ENCODE measurements at regions not wholly inside any gene's neighbourhood (a gene's known extent, or its start where the extent isn't known, plus 50 kb on each side); places are given as distances from the start of the nearest gene placed in this dataset.

DNA sequence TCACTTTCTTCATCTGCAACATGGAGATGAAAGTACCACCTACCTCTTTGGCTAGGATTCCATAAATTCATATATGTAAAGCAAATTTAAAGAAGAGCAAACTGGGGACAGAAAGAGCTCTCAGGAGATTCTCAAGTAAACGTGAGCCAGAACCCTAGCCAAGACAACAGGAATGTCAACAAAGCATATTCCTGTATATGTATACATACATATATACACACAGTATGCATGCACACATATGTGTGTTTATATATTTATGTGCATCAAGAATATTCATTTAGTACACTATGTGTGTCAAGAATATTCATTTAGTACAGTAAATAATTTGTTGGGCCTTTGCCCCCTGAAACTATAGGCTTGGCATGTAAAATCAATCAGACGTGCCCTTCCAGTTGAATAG is 574.4 kb upstream of the KLHL29 start:
- FAIRE-seq = no peak

- FAIRE-seq = no peak
These were observed 572.8 kb upstream of the KLHL29 start for GRCh38 chr2:22812065-22812680.

DNA sequence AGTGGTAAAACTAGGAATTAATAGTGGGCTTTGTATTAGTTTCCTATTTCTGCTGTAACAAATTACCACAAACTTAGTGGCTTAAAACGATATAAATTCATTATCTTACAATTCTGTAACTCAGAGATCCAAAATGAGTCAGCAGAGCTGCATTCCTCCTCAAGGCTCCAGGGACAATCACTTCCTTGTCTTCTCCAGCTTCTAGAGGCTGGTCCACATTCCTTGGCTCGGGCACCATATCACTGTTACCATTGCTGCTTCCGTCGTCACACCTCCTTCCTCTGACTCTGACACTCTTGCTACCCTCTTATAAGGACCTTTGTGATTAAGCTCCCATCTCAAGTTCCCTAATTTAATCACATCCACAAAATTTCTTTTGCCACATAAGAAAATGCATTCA is 567.8 kb upstream of the KLHL29 start:
- FAIRE-seq = no peak

GRCh38 chr2:22821458-22821857 is 563.5 kb upstream of the KLHL29 start:
- FAIRE-seq = no peak

GRCh38 chr2:22822835-22823234 is 562.1 kb upstream of the KLHL29 start:
- no peak for FAIRE-seq

DNA sequence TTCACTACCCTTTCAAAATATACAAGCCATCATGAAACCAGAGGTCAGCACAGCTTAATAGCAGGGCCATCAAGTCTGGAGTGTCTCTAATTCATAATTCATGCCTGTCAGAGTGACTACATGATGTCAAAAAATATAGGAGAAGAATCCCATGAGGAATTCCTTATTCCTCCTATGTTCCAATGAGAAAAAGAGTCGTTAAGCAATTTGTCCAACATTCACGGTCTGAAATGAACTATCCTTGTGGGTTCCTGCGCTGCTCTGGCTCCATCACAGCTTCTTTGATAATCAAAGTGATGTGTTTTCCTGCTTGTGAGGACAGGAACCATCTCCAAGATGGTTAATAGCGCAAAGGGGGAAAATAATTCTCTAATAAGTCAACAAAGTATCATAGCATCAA is 560.4 kb upstream of the KLHL29 start:
- no peak for FAIRE-seq

- FAIRE-seq = no peak
These were observed 558.3 kb upstream of the KLHL29 start for GRCh38 chr2:22826703-22827102.

- FAIRE-seq = no peak
These were observed 555.2 kb upstream of the KLHL29 start for GRCh38 chr2:22829791-22830190.

DNA sequence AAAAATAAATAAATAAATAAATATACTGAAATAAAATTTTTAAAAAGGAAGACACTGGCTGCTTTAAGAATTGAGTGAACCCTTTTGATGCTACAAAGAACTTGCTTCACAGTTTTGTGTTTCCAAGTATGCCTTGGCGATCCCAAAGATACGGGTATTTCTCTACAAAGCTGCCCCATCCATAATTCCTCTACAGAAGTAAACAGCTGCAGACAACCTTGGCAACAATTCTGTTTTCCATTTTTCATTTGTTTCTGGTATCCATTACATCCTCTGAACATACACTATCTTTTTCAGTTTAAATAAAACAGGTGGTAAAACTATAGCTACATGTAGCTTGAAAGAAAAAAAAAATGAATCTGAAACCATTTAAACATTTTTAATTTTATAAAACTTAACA is 552.8 kb upstream of the KLHL29 start:
- FAIRE-seq = no peak

- FAIRE-seq = no peak
These were observed 546.5 kb upstream of the KLHL29 start for GRCh38 chr2:22838461-22838860.

GRCh38 chr2:22842205-22842869 is 542.6 kb upstream of the KLHL29 start:
- FAIRE-seq = no peak

GRCh38 chr2:22843919-22844537 is 541.0 kb upstream of the KLHL29 start:
- no peak for FAIRE-seq

GRCh38 chr2:22850310-22850709 is 534.7 kb upstream of the KLHL29 start:
- FAIRE-seq = no peak

DNA sequence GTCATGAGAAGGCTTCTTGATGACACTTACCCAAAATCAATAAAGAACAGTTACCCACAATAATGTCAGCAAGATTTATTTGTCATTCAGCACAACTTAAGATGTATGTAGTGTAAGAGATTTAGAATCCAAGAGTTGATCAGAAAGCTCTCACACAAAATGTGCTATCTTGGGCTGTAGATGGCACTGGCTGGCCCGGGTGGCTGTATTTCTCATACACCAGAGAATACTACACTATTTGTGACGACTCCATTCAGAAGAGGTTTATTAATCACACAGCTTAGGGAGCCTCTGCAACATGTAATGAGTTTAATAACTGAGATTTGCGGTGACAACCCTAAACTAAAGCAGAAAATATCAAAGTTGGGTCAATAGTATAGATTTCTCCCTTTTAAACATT is 530.4 kb upstream of the KLHL29 start:
- FAIRE-seq = no peak

DNA sequence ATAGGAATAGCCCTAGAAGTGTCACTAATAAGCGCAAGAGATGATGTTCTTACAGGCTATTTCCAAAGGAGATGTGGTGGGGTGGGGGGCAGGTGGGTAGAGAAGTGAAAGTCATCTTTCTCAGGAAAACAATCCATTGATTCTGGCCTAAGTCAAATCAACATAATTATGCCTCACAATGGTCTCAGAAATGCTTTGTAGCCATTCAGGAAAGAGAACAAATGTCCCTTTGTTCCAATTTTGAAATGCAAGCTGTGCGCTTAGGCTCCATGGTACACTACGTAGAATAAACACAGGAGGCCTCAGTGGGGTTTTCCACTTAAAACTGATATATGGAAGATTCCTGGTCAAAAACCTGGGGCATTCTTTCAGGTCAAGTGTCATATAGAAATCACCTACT is 529.9 kb upstream of the KLHL29 start:
- FAIRE-seq = no peak

- no peak for FAIRE-seq
These were observed 529.2 kb upstream of the KLHL29 start for GRCh38 chr2:22855761-22856184.

- FAIRE-seq = no peak
These were observed 517.0 kb upstream of the KLHL29 start for GRCh38 chr2:22867973-22868372.

DNA sequence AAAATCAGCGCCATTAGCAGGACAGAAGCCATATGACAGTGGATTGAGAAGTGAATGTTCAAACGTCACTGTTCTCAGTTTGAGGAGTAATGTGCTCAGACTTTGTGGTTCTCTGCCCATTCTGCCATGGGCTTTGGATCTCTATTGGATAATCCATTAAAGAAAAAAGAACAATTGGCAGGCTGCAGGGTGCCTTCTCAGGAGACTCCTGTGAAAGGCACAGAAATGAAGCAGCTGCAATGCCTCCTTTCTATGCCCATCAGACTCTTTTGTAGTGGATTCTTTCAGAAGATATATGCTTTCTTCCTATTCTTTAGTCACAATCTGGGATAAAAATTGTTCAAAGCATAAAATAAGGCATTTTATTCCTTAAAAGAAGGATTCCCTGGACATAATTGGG is 506.9 kb upstream of the KLHL29 start:
- no peak for FAIRE-seq

DNA sequence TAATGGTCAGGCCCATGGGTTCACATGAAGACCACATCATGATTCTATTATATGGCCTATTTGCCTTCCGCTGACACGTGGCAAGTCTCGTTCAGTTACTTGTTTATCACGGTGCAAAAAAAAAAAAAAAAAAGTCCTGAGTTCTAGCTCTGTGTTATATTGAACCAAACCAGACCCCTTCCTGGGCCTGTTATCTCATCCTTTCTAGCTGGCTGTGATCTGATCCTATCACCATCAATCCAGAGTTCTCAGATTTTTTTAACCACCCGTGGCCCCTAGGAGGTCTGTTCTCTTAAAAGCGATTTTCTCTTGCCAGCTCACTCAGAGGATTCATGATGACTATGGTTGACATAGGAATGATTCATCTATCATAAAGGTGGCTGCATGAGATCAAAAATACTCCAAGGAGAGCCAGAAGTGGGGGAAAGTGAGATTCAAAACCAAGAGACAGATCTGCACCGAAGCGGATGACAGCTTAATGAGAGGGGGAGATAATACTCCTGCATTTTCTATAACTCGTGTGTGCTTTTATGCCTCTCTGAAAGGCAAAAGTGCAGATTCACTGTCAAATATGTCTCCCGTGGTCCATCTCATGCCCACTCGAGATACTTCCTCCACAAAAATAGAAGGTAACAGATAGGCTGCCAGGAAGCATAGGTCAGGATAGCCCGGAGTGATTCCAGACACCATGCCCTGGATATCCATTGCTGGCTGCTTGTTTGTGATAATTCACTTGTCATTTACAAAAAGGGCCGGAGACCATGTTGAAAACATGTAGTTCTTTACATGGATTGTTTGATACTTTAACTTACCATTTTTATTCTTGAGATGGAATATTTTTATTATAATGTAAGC is 505.7 kb upstream of the KLHL29 start:
- no peak for FAIRE-seq

- FAIRE-seq = no peak
These were observed 504.8 kb upstream of the KLHL29 start for GRCh38 chr2:22880161-22880560.

GRCh38 chr2:22882011-22882410 is 503.0 kb upstream of the KLHL29 start:
- no peak for FAIRE-seq

DNA sequence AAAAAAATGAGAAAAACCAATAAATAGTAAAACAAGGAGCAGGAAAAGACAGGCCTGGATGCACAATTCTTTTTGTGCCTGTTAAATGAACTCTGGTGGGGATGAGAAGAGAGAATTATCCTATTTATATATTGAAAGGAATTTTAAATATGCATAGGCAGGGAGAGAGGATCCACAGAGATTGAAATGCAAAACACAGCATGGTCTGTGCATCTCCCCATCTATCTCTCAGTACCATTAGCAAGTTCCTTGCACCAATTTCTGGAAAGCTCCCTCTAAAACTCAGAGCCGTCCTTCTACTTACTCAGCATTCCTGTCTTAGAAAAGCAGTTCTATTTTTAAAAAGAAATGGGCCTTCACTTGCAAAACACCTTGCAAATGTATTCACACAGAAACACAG is 502.3 kb upstream of the KLHL29 start:
- FAIRE-seq = no peak

DNA sequence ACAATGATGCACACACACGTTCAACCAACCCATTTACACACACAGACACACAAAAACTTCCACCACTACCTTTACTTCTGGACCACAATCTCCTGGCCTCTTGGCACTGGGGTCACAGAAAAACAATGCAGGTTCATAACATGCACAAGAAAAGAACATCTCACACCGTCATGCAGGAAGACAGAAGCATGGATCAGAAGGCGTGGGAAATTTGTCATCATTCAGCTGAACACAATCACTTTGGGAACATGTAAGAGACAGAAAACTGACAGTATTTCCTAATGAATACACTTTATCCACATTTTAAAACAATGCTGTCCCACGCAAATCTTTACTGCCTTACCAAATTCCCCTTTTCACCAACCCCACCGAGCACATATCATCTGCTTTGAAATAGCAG is 501.9 kb upstream of the KLHL29 start:
- no peak for FAIRE-seq

- FAIRE-seq = no peak
These were observed 499.7 kb upstream of the KLHL29 start for GRCh38 chr2:22885245-22885644.
